Kasumi-1 (cell line): ENCODE measurements at regions not wholly inside any gene's neighbourhood (a gene's known extent, or its start where the extent isn't known, plus 50 kb on each side); places are given as distances from the start of the nearest gene placed in this dataset.
"Not testable (repeated sequence)": the region's sequence is repeated elsewhere in the genome, so short reads cannot be mapped to it uniquely, and the experiment has no call there.

ENCODE experiments used
- DNase-seq, 2 experiments: peaks; one replicate each; lab custom pipeline; 2025; lab: John Stamatoyannopoulos, UW

DNA sequence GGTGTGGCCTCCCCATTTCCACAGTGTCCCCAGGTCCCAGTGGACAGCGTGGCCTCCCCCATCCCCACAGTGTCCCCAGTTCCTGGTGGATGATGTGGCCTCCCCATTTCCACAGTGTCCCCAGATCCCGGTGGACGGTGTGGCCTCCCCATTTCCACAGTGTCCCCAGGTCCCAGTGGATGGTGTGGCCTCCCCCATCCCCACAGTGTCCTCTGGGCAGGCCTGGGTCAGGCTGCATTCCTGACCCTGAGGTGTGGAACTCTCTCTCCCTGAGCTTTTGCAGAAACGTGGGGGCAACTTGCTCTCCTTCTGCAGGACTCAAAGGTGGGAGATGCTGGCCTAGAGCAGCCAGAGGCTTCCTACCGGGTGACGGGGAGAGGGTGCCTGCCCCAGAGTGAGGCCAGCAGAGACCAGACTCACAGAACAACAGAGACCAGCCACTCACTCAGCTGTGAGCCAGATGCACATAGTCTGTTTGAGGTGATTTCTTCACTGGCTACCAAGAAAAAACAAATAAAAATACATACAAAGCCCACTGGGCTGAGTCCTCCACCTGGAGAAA, 85.8 kb upstream of the FGF3 start:
- no peak for DNase-seq

GRCh38 chr11:69905611-69906452, 86.6 kb upstream of the FGF3 start:
- DNase-seq, result no peak

DNA sequence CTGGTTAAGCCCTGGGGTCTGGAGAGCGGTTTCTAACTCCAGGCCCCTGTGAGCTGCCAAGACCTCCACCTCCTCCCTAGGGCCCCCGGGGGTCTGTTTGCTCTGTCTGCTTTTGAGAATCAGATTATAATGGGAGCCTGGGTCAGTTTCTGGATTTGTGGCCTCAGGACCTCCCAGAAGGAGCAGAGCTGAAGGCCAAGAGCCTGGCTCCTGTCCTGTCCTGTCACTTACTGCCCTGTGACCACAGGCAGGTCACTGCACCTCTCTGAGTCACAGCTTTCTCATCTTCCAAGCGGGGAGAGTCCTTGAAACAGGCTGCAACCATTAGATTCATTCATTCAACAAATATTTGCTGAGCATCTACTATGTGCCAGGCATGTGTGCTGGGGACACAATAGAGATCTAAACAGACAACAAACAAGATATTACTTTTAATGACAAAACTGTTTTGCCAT, 87.3 kb upstream of the FGF3 start:
- DNase-seq, result no peak

GRCh38 chr11:69907611-69908010, 88.4 kb upstream of the FGF3 start:
- no peak for DNase-seq

- no peak for DNase-seq
These were observed 89.5 kb upstream of the FGF3 start for GRCh38 chr11:69908511-69909220.

DNA sequence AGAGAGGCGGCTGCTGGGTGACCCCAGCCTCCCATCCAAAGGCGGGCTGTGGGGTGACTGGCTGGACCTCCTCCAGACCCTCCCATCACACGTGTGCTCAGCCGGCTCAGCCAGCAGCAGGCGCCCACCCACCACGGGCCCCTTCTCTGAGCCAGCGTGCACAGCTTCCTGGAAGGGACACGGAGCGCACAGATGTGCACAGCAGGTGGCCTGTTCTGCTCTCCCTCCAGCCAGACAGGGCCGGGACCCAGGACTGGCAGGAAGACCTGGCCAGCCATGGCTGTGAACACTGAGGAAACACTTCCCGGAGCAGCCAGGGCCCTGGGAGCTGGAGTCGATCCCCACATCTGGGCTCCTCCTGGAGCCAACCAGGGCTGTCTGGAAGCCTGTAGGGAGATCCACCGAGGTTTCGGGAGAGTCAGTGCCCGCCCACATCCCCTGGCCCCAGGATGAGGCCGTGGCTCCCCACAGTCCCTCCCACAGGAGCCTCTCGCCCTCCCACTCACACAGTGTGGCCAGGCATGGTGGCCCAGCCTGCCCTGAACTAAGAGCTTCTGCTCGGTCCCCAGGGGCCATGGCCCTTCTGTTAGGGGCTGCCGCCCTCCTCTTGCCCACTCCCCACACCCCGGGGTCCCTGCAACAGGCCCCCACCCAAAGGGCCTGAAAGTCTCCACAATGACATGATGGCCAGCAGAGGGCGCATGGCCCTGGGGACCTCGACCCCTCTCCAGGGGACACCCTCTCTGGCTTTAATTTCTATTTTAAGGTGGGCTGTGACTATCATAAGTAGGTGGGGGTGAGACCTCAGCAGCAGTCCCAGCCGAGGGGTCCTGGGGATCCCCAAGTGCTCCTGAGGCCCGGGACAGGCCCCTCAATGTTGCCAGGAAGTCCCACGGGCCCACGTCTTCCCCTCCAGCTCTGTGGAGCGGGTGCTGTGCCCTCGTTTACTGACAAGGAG, 90.6 kb upstream of the FGF3 start:
- peak in 1 of 2 experiments; percentile 4 for DNase-seq

DNA sequence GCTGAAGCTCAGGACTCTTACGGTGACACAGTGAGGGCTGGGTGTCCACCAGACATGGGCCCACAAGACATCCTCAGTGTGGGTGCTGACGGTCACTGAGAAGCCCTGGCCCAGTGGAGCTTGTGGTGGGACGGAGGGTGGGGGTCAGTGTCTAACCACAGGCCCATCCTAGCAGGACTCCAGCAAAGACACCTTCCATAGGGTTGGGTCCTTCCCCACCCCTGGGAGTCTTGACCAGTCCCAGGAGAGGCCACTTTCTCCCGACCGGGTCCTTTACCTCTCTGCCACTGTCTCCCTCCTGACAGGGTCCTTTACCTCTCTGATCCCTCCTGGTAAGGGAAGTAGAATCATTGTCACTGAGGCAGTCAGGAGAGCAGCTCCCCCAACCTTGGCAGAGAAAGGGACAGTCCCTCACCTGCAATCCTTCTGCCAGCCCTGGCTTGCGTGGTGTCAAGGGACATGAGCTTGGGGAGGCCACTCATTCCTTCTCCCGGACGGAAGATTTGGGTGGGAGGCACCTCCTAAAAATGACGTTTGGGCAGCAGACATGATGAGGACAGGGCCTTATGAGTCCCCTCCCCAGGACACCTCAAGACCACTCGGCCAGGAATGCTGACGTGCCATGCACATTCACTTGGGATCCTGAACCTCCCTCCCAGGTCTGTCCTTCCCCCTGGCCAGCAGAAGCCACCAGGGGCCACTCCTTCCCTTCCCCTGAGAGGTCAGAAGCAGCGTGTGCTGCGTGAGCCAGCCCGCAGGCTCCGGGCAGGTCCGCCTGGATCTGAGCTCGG, 91.5 kb upstream of the FGF3 start:
- no peak for DNase-seq

GRCh38 chr11:69911310-69912160, 92.3 kb upstream of the FGF3 start:
- no peak for DNase-seq

DNA sequence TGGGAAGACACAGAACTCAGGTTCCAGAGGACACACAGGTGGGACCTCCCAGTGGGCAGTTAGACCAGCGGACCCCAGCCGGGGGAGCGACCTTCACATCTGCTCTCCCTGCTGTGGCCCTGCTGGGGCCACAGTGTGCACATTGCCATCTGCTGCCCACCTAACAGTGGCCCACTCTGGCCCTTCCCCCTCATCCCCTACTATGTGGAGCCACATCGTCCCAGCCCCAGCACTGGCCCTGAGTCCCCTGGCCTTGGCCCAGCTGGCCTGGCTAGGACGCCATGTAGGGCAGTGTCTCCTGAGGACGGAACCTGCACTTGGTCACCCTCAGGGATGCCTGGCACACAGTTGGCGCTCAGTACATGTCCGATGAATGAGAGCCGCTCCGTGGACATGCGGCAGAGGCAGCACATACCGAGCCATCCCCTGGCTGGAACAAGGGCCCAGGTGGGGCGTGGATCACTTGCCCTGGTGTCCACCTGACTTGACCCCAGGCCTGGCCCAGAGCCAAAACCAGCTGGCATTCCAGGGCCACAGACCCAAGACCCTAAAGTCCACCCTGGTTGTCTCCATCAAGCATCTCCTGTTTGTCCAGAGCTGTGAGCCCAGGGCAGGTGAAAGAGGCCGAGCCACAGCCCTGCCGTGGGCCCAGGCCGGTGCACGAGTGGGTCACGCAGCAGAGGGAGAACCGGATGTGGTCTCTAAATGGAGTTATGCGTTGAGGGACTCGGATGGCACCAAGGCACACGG, 93.1 kb upstream of the FGF3 start:
- DNase-seq, result no peak

- peak; percentile 14 to 36 for DNase-seq
These were observed 93.8 kb upstream of the FGF3 start for GRCh38 chr11:69912911-69913451.

- no peak for DNase-seq
These were observed 94.5 kb upstream of the FGF3 start for GRCh38 chr11:69913591-69914285.

- DNase-seq, result no peak
These were observed 95.3 kb upstream of the FGF3 start for GRCh38 chr11:69914286-69915150.

DNA sequence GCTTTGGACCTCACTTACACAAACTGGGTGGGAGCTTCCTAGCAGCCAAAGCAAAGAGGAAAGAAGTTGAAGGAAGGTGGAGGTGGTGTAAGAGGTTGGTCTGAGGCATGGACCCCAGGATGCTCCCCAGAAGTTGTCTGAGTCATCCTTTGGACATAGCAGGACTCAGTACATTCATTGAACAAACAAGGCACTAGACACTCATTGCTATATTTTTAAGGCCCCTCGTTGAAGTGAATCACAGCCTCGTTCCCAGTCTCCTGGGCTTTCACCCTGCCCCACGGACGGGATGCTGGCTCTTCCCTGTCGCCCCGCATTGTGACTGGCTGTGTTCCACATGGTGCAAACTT, 95.9 kb upstream of the FGF3 start:
- DNase-seq, result no peak

- peak; percentile 16 to 30 for DNase-seq
These were observed 96.5 kb upstream of the FGF3 start for GRCh38 chr11:69915501-69916250.

GRCh38 chr11:69916251-69916649, 97.0 kb upstream of the FGF3 start:
- not testable (repeated sequence) for DNase-seq

- no peak for DNase-seq
These were observed 97.7 kb upstream of the FGF3 start for GRCh38 chr11:69916806-69917387.
